HepG2 (cell line): ENCODE measurements at regions not wholly inside any gene's neighbourhood (a gene's known extent, or its start where the extent isn't known, plus 50 kb on each side); places are given as distances from the start of the nearest gene placed in this dataset.

Experiments used
- ATF6 ChIP-seq: sonication (generic); formaldehyde crosslinking; conservative IDR thresholded peaks from 2 replicates; pipeline ENCODE4 v1.4.0; 2020; ENCODE audit warnings: missing genetic modification reagents
- HNRNPK ChIP-seq: fragments of 200-400 bp; formaldehyde crosslinking; IDR thresholded peaks from 2 replicates; pipeline ENCODE4 v1.6.1; 2018; ENCODE audit warnings: low read length, low read depth, moderate library complexity, mild to moderate bottlenecking; ENCODE audit not compliant: poor library complexity, severe bottlenecking
- MXD4 ChIP-seq: IDR thresholded peaks from 2 replicates; pipeline ENCODE4 v1.6.1; 2016; ENCODE audit warnings: mild to moderate bottlenecking, missing biosample characterization, missing genetic modification reagents
- MYC ChIP-seq: sonication (generic); formaldehyde crosslinking; IDR thresholded peaks from 2 replicates; pipeline ENCODE4 v1.9.0; 2021; ENCODE audit warnings: missing genetic modification reagents, borderline replicate concordance
- ONECUT2 ChIP-seq: sonication (generic); formaldehyde crosslinking; IDR thresholded peaks from 2 replicates; pipeline ENCODE4 v1.4.0; 2020; ENCODE audit warnings: missing genetic modification reagents
- POLR2AphosphoS5 ChIP-seq: IDR thresholded peaks from 2 replicates; pipeline ENCODE4 v1.6.1; 2012; ENCODE audit warnings: low read depth, low read length
- ZNF512 ChIP-seq: sonication (generic); formaldehyde crosslinking; IDR thresholded peaks from 2 replicates; pipeline ENCODE4 v1.4.0; 2020; ENCODE audit warnings: mild to moderate bottlenecking, missing genetic modification reagents
- TF ChIP-seq, protein P1 (sequence below): sonication (generic); formaldehyde crosslinking; IDR thresholded peaks from 2 replicates; pipeline ENCODE4 v1.8.0; 2022; ENCODE audit warnings: missing genetic modification reagents, mild to moderate bottlenecking, borderline replicate concordance

GRCh38 chr15:48016865-48017264 lies 103.9 kb upstream of the SLC24A5 start:
- TF ChIP-seq ZNF512 (CRISPR knock-in tag) (no peak), MYC (CRISPR knock-in tag) (no peak), ONECUT2 (CRISPR knock-in tag) (no peak), ATF6 (CRISPR knock-in tag) (no peak), POLR2AphosphoS5 (no peak), HNRNPK (no peak), MXD4 (CRISPR knock-in tag) (no peak)
- TF ChIP-seq, protein P1, sequence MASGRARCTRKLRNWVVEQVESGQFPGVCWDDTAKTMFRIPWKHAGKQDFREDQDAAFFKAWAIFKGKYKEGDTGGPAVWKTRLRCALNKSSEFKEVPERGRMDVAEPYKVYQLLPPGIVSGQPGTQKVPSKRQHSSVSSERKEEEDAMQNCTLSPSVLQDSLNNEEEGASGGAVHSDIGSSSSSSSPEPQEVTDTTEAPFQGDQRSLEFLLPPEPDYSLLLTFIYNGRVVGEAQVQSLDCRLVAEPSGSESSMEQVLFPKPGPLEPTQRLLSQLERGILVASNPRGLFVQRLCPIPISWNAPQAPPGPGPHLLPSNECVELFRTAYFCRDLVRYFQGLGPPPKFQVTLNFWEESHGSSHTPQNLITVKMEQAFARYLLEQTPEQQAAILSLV, result no peak
